HG03460 (cell line): ENCODE measurements at regions not wholly inside any gene's neighbourhood (a gene's known extent, or its start where the extent isn't known, plus 50 kb on each side); places are given as distances from the start of the nearest gene placed in this dataset.
"Not testable (repeated sequence)": the region's sequence is repeated elsewhere in the genome, so short reads cannot be mapped to it uniquely, and the experiment has no call there.

Experiments
- ATAC-seq: cut with Tn5 transposase; IDR thresholded peaks from one replicate; pipeline ENCODE4 v1.9.1; 2021; ENCODE audit not compliant: unreplicated experiment

GRCh38 chr4:147139455-147140198 lies 194.0 kb upstream of the TTC29 start:
- ATAC-seq: no peak

- ATAC-seq: no peak
Observed at GRCh38 chr4:147151763-147152162, 206.1 kb upstream of the TTC29 start.

GRCh38 chr4:147157860-147158701 lies 212.4 kb upstream of the TTC29 start:
- ATAC-seq: no peak

DNA sequence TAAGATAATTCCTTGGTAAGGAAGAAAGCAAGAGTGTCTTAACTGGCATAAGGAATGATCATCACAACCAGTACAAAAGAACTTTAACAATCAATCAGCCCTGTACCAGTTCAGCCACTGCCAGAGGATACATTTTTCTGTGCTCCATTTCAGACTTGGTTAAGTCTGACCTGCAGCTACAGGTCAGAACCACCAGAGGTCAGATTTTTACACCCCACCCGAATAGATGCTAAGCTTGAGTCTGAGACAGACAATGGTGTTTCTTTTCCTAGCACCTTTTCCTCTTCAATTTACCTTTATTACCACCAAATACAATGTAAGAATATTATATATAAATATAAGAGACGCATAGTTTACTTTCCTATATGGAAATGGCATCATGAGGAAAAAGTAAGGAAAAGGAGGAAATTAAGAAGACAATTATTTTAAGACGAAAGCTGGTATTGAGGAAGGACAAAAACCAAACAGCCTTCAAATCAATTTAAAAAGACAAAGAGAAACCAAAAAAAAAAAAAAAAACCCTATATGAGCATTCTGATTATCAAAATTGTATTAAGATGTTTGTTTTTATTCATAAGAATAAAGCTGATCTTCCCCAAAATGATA lies 215.3 kb upstream of the TTC29 start:
- ATAC-seq: peak; percentile 78

DNA sequence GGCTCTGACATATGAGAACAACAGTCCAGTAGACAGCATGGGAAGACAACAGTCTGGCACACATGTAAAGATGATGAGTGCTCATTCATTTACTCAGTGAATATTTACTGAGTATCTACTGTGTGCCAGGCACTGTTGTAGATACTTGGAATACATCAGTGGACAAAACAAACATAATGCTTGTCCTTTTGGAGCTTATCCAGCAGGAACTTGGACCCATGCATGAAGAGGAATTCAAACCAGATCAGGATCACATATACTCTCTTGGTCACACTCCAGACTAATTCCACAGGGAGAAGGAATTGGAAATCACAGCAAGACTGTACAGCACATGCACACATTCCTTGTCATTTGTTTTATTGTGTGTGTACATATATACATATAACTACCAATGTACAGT lies 217.6 kb upstream of the TTC29 start:
- ATAC-seq: no peak

DNA sequence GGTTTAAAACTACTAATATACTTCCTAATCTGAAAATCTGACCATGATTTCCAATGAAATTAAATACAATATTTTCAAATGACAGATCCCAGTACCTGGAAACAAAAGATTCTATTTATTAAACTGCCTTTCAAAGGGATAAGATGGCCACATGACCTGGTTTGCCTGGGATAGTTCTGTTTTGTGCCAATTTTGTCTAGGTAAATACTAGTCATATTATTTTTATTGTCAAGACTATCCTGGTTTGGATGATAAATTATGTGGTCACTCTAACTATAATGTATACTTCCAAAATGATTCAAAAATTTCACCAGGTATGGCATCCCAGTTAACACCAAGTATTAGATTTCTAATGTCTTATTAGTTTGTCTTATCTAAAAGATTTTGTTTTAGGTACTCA lies 222.5 kb upstream of the TTC29 start:
- not testable (repeated sequence) for ATAC-seq

DNA sequence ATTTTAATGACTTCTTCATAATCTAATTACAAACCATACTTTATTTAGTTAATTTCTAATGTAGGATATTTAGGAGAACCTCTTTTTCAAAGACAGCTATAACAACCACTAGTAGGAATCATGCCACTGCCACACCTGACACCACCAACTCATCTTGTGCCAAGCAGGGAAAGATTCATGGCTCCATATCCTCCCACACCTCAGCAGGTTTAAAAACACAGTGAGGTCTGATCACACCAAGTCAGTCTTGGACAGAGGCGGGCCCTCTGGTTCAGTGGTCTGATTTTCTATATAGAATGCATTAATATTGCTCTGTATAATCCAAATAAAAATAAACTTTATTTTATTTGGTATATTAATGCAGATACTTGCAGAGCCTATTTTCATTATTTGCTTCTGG lies 227.7 kb upstream of the TTC29 start:
- ATAC-seq: no peak

DNA sequence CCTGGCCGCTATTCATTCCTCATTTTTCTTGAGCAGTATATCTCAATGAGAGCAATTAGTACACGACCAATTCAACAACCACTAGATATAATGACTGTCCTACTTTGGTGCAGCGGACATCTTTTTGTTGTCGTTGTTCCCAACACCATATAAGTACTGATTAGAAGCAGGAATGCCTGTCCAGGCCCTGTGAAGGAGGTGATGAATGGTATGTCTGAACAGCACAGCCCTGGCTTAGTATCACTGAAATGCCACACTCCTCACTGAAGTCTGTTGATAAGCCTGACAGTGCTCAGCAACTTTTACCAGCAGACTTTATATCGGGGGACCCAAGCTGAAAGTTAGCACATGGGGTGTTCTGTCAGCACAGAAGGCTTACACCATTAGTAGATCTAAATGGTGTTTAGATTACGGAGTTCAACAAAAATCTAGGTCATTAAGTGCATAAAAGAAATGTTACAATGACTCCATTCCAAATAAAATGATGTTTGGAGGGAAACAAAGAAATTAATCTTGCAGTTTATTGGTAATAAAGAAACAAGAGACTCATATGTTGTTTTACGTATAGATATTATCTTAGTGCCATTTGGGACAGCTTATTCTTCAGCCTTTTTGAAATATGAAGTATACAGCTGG lies 228.3 kb upstream of the TTC29 start:
- ATAC-seq: no peak

GRCh38 chr4:147174591-147174990 lies 228.9 kb upstream of the TTC29 start:
- ATAC-seq: no peak

GRCh38 chr4:147175460-147176025 lies 229.9 kb upstream of the TTC29 start:
- no peak for ATAC-seq

DNA sequence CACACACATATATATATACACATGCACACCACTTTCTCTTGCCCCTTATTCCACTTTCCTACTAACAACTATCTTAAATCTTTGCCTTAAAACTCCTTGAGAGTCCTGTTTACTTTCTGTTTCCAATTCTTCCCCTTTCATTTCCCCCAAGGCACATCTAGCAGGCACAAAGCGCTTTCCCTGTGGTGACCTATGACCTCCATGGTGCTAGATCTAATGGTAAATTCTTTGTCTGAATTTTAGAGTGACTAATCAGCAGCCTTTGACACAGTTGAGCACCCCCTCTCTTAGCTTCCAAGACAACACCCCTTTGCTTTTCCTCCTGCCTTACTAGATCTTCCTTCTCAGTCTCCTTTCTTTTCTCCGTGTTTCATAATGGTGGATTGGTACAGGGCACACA lies 236.4 kb upstream of the TTC29 start:
- no peak for ATAC-seq

DNA sequence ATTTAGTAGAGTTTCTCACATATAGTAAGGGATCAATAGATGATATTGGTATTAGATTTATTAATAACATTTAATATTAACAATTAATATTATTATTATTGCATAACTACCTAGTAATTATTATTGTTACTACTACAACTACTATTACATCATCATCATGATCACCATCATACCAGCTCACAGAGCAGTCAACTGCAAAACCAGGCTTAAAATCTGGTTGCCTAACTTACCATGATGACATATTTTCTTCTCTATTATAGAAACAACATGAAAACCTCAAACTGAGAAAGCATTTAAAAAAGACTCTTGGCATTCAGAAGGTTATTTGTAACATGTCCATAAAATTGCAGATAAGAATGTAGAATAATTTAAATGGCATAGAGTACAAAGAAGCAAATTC lies 247.0 kb upstream of the TTC29 start:
- ATAC-seq: no peak

- no peak for ATAC-seq
Observed at GRCh38 chr4:147194114-147194513, 248.4 kb upstream of the TTC29 start.

- ATAC-seq: no peak
Observed at GRCh38 chr4:147194604-147195003, 248.9 kb upstream of the TTC29 start.

GRCh38 chr4:147195386-147195785 lies 249.7 kb upstream of the TTC29 start:
- ATAC-seq: no peak

GRCh38 chr4:147198411-147199051 lies 252.9 kb upstream of the TTC29 start:
- no peak for ATAC-seq

DNA sequence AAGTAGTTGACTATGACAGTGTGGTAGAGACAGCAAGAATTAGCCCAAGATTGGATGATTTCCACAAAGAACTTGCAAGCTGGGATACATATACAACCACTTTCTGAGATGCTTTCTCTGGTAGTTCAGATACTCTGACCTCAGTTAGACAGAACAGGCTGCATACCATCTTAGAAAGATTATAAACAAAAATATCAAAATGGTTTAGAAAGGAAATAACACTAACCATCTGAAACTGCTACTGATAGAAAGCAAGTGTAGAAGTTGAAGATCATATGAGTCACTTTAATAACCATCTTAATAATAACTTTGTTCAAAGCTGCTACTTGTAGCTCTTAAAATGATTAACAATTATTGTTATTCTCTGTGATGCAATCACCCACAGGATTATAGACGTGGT lies 255.4 kb upstream of the TTC29 start:
- ATAC-seq: no peak

DNA sequence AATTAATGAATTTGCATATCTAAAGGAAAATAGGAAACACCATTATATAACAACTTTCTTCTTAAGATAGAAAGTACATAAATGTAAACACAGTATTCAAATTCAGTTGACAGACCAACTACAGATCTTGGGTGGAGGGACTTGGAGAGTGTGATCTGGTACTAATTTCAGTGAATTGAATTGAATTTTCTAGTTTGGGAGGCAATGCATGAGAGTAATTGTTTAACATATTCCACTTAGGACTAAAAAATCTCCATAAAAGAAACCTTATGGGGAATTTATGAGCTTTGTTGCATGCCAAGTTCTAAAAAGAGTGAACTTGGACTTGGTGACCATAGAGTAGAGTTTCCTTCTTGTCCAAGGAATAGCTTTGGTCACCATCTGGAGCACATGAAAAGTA lies 261.1 kb upstream of the TTC29 start:
- ATAC-seq: no peak

GRCh38 chr4:147207911-147208310 lies 262.2 kb upstream of the TTC29 start:
- ATAC-seq: no peak

DNA sequence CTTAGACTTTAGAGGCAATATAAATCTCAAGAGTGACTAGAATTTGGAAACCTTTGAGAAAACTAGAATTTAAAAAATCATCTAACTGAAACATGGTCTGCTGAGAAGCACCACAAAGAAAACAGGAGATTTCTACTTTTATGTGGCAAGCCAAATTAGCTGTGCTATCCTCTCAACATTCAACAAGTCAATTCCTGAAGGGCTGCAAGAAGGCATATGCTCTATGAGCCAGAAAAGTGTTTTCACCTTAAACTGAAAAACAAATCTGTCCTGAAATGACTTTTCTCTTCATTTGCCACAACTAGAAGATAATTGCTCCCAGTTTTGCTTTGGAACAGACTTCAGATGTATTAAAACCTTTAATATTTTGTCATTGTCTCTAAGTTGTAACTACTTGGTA lies 263.2 kb upstream of the EDNRA start:
- ATAC-seq: no peak

GRCh38 chr4:147219145-147219544 lies 261.8 kb upstream of the EDNRA start:
- ATAC-seq: no peak
